Gastroesophageal sphincter (tissue), 4 donors: ENCODE measurements at regions not wholly inside any gene's neighbourhood (a gene's known extent, or its start where the extent isn't known, plus 50 kb on each side); places are given as distances from the start of the nearest gene placed in this dataset.

ENCODE experiments used
- ATAC-seq: fragments of 150-250 bp; one replicate; pipeline ENCODE4 v1.9.1; 2016; ENCODE audit warnings: mild to moderate bottlenecking, moderate library complexity
- H3K27ac ChIP-seq, 4 donors: fragments of 200-600 bp; sonication (generic) in 3 of 4; 1 replicate in 3 of 4; 2 replicates in 1 of 4; pipeline ENCODE4 v1.5.1; 2016 to 2019
- H3K27me3 ChIP-seq: fragments of 200-600 bp; sonication (generic); one replicate; pipeline ENCODE4 v1.5.1; 2019
- H3K36me3 ChIP-seq, 2 donors: fragments of 200-600 bp; sonication (generic); one replicate each; pipeline ENCODE4 v1.5.1; 2019; ENCODE audit warnings: control low read depth in 1 of 2
- H3K4me1 ChIP-seq, 3 donors: fragments of 200-600 bp; sonication (generic); 1 replicate in 2 of 3; 2 replicates in 1 of 3; pipeline ENCODE4 v1.5.1; 2016 to 2019; ENCODE audit warnings: control low read depth in 2 of 3
- H3K4me3 ChIP-seq, 2 donors: fragments of 200-600 bp; sonication (generic); one replicate each; pipeline ENCODE4 v1.5.1; 2019; ENCODE audit warnings: mild to moderate bottlenecking in 1 of 2, moderate library complexity in 1 of 2
- H3K9me3 ChIP-seq, 3 donors: fragments of 200-600 bp; sonication (generic); one replicate each; pipeline ENCODE4 v1.5.1; 2017 to 2019; ENCODE audit warnings: control low read depth in 2 of 3
- EP300 ChIP-seq: sonication (generic); formaldehyde crosslinking; IDR thresholded peaks from one replicate; pipeline ENCODE4 v1.6.1; 2017; ENCODE audit warnings: antibody characterized with exemption, mild to moderate bottlenecking
- POLR2A ChIP-seq, 2 donors: fragments of 450-650 bp; IDR thresholded peaks; one replicate each; pipeline ENCODE4 v1.6.1; 2017; ENCODE audit warnings: antibody characterized with exemption in 2 of 2, mild to moderate bottlenecking in 2 of 2, moderate library complexity in 1 of 2
- POLR2AphosphoS5 ChIP-seq: sonication (generic); formaldehyde crosslinking; IDR thresholded peaks from one replicate; pipeline ENCODE4 v1.6.1; 2017; ENCODE audit warnings: antibody characterized with exemption
- WGBS, 2 donors: methylation state at CpG; one replicate each; pipeline ENCODE4 v1.1.5; 2018; ENCODE audit warnings: low coverage in 1 of 2; 5-methylcytosine and 5-hydroxymethylcytosine counted together
- TF ChIP-seq, protein P1 (sequence below), 4 experiments: fragments of 200-600 bp in 2 of 4; fragments of 450-650 bp in 2 of 4; sonication (generic) in 1 of 4; IDR thresholded peaks; one replicate each; pipeline ENCODE4 v1.5.1; 2017 to 2019; ENCODE audit warnings: antibody characterized with exemption in 4 of 4, mild to moderate bottlenecking in 2 of 4, moderate library complexity in 2 of 4

DNA sequence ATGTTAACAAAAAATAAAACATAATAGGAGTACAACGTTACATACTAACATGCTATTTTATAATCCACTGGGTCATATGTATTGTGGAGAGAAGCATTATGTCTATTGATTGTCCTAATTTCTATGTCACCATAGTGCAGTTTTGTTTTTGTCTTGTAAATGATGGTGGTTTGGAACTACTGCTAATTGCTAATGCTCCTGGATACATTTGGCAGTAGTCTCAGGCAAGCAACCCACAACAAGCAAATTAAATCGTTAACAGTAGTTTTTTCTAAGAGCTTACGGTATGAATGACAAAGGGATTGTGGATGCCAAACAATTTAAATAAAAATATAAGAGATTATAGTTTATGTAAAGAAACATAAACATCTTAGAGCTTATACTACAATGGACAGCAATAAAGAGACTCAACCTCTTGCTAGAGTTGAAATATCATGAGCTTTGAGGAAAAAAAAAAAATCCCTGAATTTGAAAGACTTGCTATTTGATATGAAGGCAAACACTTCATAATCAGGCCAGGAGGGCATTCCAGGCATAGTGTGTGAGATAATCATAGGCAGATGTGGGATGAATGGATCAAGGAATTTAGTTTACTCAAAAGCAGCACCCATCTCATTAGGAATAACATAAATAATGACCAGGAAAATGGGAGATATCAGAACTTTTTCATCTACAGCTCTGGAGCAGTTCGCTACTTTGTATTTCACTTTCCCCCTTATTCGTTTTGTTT lies 181.3 kb downstream of the CCDC59 start:
- no peak for TF ChIP-seq POLR2AphosphoS5
- TF ChIP-seq, protein P1, sequence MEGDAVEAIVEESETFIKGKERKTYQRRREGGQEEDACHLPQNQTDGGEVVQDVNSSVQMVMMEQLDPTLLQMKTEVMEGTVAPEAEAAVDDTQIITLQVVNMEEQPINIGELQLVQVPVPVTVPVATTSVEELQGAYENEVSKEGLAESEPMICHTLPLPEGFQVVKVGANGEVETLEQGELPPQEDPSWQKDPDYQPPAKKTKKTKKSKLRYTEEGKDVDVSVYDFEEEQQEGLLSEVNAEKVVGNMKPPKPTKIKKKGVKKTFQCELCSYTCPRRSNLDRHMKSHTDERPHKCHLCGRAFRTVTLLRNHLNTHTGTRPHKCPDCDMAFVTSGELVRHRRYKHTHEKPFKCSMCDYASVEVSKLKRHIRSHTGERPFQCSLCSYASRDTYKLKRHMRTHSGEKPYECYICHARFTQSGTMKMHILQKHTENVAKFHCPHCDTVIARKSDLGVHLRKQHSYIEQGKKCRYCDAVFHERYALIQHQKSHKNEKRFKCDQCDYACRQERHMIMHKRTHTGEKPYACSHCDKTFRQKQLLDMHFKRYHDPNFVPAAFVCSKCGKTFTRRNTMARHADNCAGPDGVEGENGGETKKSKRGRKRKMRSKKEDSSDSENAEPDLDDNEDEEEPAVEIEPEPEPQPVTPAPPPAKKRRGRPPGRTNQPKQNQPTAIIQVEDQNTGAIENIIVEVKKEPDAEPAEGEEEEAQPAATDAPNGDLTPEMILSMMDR (IDR thresholded peaks at IDR 0.05), result no peak
- TF ChIP-seq POLR2A (IDR thresholded peaks at IDR 0.05), result no peak
- no peak for TF ChIP-seq EP300

GRCh38 chr12:82176026-82176425 lies 182.2 kb downstream of the CCDC59 start:
- no peaks in the 10 kb centered on the region for H3K36me3 ChIP-seq
- no peak for TF ChIP-seq EP300
- TF ChIP-seq, protein P1 (IDR thresholded peaks at IDR 0.05), result no peak
- H3K4me3 ChIP-seq, result no peak overlapping the region
- no peaks in the 10 kb centered on the region for H3K27me3 ChIP-seq
- ATAC-seq, result no peak
- H3K9me3 ChIP-seq, result no peaks in the 10 kb centered on the region
- H3K4me1 ChIP-seq, result peaks cover 0 to 15% (median 0%) of the 10 kb centered on the region in 3 donors
- WGBS, 2 donors, result 20 to 33% methylated on average over 4 of the region's 4 CpGs
- no peak overlapping the region for H3K27ac ChIP-seq

More for the DNA sequence above, 181.3 kb downstream of the CCDC59 start:
- Histone ChIP-seq H3K4me1 (peaks cover 0 to 15% (median 0%) of the 10 kb centered on the region in 3 donors), H3K4me3 (no peak overlapping the region), H3K27ac (no peak overlapping the region), H3K36me3 (no peaks in the 10 kb centered on the region), H3K27me3 (no peaks in the 10 kb centered on the region), H3K9me3 (no peaks in the 10 kb centered on the region)
- 63 to 77% methylated on average over 5 of the region's 5 CpGs for whole genome bisulfite sequencing, 2 donors
- ATAC-seq, result no peak

DNA sequence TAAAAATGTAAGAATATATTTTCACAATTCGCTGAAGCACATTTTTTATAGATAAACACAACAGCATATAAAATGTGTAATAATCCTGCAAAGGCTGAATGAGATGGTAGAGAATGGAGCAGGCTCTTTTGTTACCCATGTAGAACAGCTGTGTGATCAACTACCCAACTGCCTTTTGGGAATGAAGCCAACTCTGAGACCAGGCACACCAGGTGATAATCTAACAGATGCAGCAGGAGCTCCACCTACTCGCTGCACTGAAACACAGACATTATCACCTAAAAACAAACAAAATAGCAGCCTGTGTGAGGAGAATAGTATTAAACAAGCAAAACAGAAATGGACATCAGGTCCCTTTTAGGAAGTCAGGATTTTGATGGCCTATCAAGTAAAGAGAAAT lies 183.3 kb downstream of the CCDC59 start:
- H3K36me3 ChIP-seq, result no peaks in the 10 kb centered on the region
- TF ChIP-seq, protein P1 (IDR thresholded peaks at IDR 0.05), result no peak
- TF ChIP-seq POLR2A (IDR thresholded peaks at IDR 0.05), result no peak
- no peak for TF ChIP-seq POLR2AphosphoS5
- TF ChIP-seq EP300, result no peak
- peaks cover 0 to 15% (median 0%) of the 10 kb centered on the region in 3 donors for H3K4me1 ChIP-seq
- no peak for ATAC-seq
- H3K27me3 ChIP-seq, result no peaks in the 10 kb centered on the region
- no peak overlapping the region for H3K4me3 ChIP-seq
- H3K9me3 ChIP-seq, result no peaks in the 10 kb centered on the region
- H3K27ac ChIP-seq, result no peak overlapping the region
- WGBS, 2 donors, result 62 to 67% methylated on average over 2 of the region's 2 CpGs

DNA sequence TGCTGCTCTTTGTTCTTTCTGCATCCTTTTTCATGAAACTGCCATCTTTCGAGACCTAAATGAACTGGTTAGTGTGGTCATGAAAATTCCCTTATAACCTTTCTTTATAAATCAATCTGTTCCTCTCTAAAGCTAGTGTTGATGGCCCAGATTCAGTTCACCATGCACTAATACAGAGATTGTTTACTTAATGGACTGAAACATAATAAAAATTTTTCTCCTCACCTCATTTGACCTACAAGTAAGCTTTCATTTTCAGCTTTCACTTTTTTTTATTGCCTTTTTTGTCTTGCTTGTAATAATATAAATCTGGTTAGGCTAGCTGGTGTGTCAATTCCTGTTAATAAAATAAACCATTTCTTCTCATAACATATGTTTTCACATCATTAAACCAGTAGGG lies 183.8 kb downstream of the CCDC59 start:
- H3K27ac ChIP-seq, result no peak overlapping the region
- 38 to 62% methylated on average over 1 of the region's 1 CpG for WGBS, 2 donors
- no peaks in the 10 kb centered on the region for H3K27me3 ChIP-seq
- peaks cover 0 to 15% (median 0%) of the 10 kb centered on the region in 3 donors for H3K4me1 ChIP-seq
- no peak for TF ChIP-seq POLR2A (IDR thresholded peaks at IDR 0.05)
- TF ChIP-seq, protein P1 (IDR thresholded peaks at IDR 0.05), result no peak
- no peak for TF ChIP-seq POLR2AphosphoS5
- TF ChIP-seq EP300, result no peak
- H3K9me3 ChIP-seq, result no peaks in the 10 kb centered on the region
- H3K4me3 ChIP-seq, result no peak overlapping the region
- ATAC-seq, result no peak
- H3K36me3 ChIP-seq, result no peaks in the 10 kb centered on the region

- H3K27me3 ChIP-seq, result no peaks in the 10 kb centered on the region
- H3K4me3 ChIP-seq, result no peak overlapping the region
- no peaks in the 10 kb centered on the region for H3K36me3 ChIP-seq
- 71 to 88% methylated on average over 3 of the region's 3 CpGs for WGBS, 2 donors
- no peaks in the 10 kb centered on the region for H3K4me1 ChIP-seq
- TF ChIP-seq, protein P1 (IDR thresholded peaks at IDR 0.05), result no peak
- TF ChIP-seq POLR2AphosphoS5 (no peak), EP300 (no peak)
- H3K27ac ChIP-seq, result no peak overlapping the region
- ATAC-seq, result no peak
- no peaks in the 10 kb centered on the region for H3K9me3 ChIP-seq
These were observed 209.1 kb downstream of the CCDC59 start for GRCh38 chr12:82149045-82149444.
